Adrenal gland (tissue), 5 donors: ENCODE measurements at regions not wholly inside any gene's neighbourhood (a gene's known extent, or its start where the extent isn't known, plus 50 kb on each side); places are given as distances from the start of the nearest gene placed in this dataset.

Experiments used
- POLR2A ChIP-seq, 2 donors: fragments of 450-650 bp; IDR thresholded peaks; one replicate each; pipeline ENCODE4 v1.6.1; 2017; ENCODE audit warnings: antibody characterized with exemption in 2 of 2, mild to moderate bottlenecking in 2 of 2, moderate library complexity in 1 of 2
- TF ChIP-seq, protein P1 (sequence below), 6 experiments: fragments of 450-650 bp in 4 of 6; fragments of 200-600 bp in 2 of 6; sonication (generic) in 1 of 6; IDR thresholded peaks; 1 replicate in 5 of 6; 2 replicates in 1 of 6; pipeline versions ENCODE4 v1.5.1 to v1.8.0; 2016 to 2021; ENCODE audit warnings: antibody characterized with exemption in 6 of 6, mild to moderate bottlenecking in 2 of 6, moderate library complexity in 1 of 6
- donor health status: DM: no; HTN: no; CAD: no.

DNA sequence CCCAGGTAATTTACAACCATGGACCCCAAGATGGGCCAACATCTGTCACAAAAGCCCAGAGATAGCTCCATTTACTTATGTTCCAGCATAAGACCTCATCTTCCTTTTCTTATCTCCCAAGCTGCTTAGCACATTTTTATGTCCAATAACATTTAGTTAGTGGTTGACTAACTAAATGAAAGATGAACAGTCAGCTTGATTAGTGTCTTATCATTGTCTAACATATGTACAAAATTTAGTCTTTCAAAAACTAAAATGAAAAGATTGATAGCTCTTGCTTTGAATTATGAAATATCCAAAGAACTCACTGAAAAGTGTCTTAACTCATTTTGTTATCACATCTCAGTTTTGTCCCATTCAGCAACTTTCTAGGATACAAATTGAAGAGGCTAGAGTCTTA is 163.1 kb upstream of the EGLN3 start:
- TF ChIP-seq, protein P1, sequence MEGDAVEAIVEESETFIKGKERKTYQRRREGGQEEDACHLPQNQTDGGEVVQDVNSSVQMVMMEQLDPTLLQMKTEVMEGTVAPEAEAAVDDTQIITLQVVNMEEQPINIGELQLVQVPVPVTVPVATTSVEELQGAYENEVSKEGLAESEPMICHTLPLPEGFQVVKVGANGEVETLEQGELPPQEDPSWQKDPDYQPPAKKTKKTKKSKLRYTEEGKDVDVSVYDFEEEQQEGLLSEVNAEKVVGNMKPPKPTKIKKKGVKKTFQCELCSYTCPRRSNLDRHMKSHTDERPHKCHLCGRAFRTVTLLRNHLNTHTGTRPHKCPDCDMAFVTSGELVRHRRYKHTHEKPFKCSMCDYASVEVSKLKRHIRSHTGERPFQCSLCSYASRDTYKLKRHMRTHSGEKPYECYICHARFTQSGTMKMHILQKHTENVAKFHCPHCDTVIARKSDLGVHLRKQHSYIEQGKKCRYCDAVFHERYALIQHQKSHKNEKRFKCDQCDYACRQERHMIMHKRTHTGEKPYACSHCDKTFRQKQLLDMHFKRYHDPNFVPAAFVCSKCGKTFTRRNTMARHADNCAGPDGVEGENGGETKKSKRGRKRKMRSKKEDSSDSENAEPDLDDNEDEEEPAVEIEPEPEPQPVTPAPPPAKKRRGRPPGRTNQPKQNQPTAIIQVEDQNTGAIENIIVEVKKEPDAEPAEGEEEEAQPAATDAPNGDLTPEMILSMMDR (IDR thresholded peaks at IDR 0.05) = no peak
- TF ChIP-seq POLR2A (IDR thresholded peaks at IDR 0.05) = no peak
